Panc1 (cell line): ENCODE measurements at regions not wholly inside any gene's neighbourhood (a gene's known extent, or its start where the extent isn't known, plus 50 kb on each side); places are given as distances from the start of the nearest gene placed in this dataset.

Experiments
- POLR2AphosphoS5 ChIP-seq: IDR thresholded peaks from 2 replicates; pipeline ENCODE4 v1.6.1; 2012; ENCODE audit warnings: mild to moderate bottlenecking, low read depth, low read length, moderate library complexity
- REST ChIP-seq, 2 experiments: IDR thresholded peaks; 2 replicates each; pipeline ENCODE4 v1.6.1; 2011 to 2012; ENCODE audit warnings: low read depth in 2 of 2, control low read depth in 1 of 2, low read length in 1 of 2, mild to moderate bottlenecking in 1 of 2, moderate library complexity in 1 of 2; ENCODE audit not compliant: insufficient read depth in 1 of 2
- TF ChIP-seq, protein P1 (sequence below): fragments of 450-650 bp; IDR thresholded peaks from 2 replicates; pipeline ENCODE4 v1.5.1; 2017; ENCODE audit warnings: mild to moderate bottlenecking

DNA sequence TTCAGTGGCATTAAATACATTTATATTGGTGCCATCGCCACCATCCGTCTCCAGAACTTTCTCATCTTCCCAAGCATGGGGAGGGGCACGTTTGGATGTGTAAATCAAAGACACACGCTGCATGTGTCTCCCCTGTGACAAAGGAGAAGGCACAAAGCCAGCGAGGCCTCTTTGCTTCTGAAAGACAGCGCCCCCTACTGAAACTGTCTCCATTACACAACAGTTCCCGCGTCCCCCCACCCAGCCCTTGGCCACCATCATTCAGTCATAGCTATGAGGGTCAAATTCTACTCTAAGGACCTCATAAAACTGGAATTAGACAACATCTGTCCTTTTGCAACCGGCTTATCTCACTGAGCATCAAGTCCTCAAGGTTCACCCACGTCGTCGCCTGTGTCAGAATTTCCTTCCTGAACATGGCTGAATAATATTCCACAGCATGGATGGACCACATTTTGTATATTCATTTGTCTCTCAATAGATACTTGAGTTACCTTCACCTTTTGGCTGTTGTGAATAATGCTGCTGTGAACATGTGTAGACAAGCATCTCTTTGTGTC is 64.8 kb downstream of the IGF2 start:
- TF ChIP-seq POLR2AphosphoS5 (no peak), REST (IDR thresholded peaks at IDR 0.05; ENCODE audit: insufficient read depth in 1 of 2, low read depth in 2 of 2, low read length in 1 of 2) (no peak)
- TF ChIP-seq, protein P1, sequence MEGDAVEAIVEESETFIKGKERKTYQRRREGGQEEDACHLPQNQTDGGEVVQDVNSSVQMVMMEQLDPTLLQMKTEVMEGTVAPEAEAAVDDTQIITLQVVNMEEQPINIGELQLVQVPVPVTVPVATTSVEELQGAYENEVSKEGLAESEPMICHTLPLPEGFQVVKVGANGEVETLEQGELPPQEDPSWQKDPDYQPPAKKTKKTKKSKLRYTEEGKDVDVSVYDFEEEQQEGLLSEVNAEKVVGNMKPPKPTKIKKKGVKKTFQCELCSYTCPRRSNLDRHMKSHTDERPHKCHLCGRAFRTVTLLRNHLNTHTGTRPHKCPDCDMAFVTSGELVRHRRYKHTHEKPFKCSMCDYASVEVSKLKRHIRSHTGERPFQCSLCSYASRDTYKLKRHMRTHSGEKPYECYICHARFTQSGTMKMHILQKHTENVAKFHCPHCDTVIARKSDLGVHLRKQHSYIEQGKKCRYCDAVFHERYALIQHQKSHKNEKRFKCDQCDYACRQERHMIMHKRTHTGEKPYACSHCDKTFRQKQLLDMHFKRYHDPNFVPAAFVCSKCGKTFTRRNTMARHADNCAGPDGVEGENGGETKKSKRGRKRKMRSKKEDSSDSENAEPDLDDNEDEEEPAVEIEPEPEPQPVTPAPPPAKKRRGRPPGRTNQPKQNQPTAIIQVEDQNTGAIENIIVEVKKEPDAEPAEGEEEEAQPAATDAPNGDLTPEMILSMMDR: no peak; the same call in 1 of the 2 replicates
